ENCODE measurements at regions not wholly inside any gene's neighbourhood (a gene's known extent, or its start where the extent isn't known, plus 50 kb on each side); places are given as distances from the start of the nearest gene placed in this dataset.
A peak's percentile ranks its signal among the peaks of the same experiment; 100 is the strongest.

DNA sequence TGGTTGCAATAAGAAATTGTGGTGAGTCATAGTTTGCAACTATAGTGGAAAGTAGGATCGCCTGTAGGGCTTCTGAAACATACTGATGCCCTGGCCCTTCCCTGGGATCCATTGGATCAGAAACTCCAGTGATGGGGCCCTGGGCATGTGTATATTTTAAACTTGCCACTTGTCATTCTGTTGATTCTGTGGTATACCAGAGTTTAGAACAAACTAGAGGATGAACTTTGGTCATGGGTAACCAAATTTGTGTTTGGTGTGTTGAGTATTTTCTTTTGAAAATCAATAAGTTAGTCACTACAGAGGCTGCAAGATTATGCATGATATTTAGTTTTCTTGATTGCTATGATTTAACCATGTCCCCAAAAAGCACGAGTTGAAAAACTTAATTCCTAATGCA lies 142.2 kb downstream of the SLC15A5 start (continued):
- TF ChIP-seq POLR2AphosphoS5 (IDR thresholded peaks at IDR 0.05; ENCODE audit: low read depth) (no peak), ZNF114 (CRISPR knock-in tag; IDR thresholded peaks at IDR 0.05) (no peak), NANOG (IDR thresholded peaks at IDR 0.05; ENCODE audit: borderline replicate concordance) (no peak), ZNF331 (CRISPR knock-in tag; IDR thresholded peaks at IDR 0.05; ENCODE audit: low read depth) (no peak)
- TF ChIP-seq, protein P1, sequence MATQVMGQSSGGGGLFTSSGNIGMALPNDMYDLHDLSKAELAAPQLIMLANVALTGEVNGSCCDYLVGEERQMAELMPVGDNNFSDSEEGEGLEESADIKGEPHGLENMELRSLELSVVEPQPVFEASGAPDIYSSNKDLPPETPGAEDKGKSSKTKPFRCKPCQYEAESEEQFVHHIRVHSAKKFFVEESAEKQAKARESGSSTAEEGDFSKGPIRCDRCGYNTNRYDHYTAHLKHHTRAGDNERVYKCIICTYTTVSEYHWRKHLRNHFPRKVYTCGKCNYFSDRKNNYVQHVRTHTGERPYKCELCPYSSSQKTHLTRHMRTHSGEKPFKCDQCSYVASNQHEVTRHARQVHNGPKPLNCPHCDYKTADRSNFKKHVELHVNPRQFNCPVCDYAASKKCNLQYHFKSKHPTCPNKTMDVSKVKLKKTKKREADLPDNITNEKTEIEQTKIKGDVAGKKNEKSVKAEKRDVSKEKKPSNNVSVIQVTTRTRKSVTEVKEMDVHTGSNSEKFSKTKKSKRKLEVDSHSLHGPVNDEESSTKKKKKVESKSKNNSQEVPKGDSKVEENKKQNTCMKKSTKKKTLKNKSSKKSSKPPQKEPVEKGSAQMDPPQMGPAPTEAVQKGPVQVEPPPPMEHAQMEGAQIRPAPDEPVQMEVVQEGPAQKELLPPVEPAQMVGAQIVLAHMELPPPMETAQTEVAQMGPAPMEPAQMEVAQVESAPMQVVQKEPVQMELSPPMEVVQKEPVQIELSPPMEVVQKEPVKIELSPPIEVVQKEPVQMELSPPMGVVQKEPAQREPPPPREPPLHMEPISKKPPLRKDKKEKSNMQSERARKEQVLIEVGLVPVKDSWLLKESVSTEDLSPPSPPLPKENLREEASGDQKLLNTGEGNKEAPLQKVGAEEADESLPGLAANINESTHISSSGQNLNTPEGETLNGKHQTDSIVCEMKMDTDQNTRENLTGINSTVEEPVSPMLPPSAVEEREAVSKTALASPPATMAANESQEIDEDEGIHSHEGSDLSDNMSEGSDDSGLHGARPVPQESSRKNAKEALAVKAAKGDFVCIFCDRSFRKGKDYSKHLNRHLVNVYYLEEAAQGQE (IDR thresholded peaks at IDR 0.05; ENCODE audit: unreplicated experiment) = no peak

DNA sequence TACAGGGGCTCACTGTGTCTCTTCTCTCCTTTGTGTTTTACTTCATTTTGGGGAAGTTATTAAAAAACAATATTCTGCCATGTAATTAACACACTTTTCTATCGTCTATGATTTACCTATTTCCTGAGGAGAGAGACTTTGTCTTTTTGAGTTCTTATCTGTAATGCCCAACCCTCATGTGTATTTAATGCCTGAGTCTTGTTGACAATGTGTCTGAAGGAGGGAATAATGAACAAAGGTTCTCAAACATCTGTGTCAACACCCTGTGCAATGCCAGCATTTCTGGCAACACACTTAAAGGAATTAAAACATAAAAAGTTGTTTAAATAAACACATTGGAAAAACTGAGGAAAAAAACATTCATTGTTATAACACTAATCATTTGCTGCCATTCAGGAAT lies 147.1 kb downstream of the SLC15A5 start:
- no peak for TF ChIP-seq NANOG (IDR thresholded peaks at IDR 0.05; ENCODE audit: borderline replicate concordance)
- TF ChIP-seq JUNB (IDR thresholded peaks at IDR 0.05; ENCODE audit: unreplicated experiment) = no peak
- TF ChIP-seq, protein P2, sequence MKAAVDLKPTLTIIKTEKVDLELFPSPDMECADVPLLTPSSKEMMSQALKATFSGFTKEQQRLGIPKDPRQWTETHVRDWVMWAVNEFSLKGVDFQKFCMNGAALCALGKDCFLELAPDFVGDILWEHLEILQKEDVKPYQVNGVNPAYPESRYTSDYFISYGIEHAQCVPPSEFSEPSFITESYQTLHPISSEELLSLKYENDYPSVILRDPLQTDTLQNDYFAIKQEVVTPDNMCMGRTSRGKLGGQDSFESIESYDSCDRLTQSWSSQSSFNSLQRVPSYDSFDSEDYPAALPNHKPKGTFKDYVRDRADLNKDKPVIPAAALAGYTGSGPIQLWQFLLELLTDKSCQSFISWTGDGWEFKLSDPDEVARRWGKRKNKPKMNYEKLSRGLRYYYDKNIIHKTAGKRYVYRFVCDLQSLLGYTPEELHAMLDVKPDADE (IDR thresholded peaks at IDR 0.05) = no peak
- TF ChIP-seq ZNF114 (CRISPR knock-in tag; IDR thresholded peaks at IDR 0.05) = no peak
- Mint-ChIP-seq H3K9me3 (peaks cover 13% of the 10 kb centered on the region; the same call in 2 of the 3 replicates), H3K4me1 (no peaks in the 10 kb centered on the region), H3K27ac (no peak overlapping the region), H3K36me3 (ENCODE audit: low read depth) (peaks cover 5% of the 10 kb centered on the region), H3K27me3 (ENCODE audit: insufficient read depth, low read depth, poor library complexity) (no peaks in the 10 kb centered on the region), H3K4me3 (no peak overlapping the region)
- Histone ChIP-seq H3K4me2 (no peak overlapping the region), H4K20me1 (replicated peaks; ENCODE audit: insufficient read depth) (no peaks in the 10 kb centered on the region), H3K27me3 (ENCODE audit: insufficient read depth) (no peaks in the 10 kb centered on the region), H3K36me3 (ENCODE audit: insufficient read depth) (no peaks in the 10 kb centered on the region; the same call in 1 of the 2 replicates), H3K4me3 (no peak overlapping the region), H2AFZ (no peak overlapping the region), H3F3A (replicated peaks; ENCODE audit: low read depth) (no peaks in the 10 kb centered on the region), H3K9me2 (ENCODE audit: insufficient read depth) (peaks cover 17% of the 10 kb centered on the region), H3K27ac (ENCODE audit: low read depth) (no peak overlapping the region), H3K4me1 (ENCODE audit: insufficient read depth) (no peaks in the 10 kb centered on the region), H3K79me2 (replicated peaks; ENCODE audit: insufficient read depth) (no peaks in the 10 kb centered on the region)
- DNase-seq (ENCODE audit: low spot score) = no peak
- no peak for ATAC-seq

DNA sequence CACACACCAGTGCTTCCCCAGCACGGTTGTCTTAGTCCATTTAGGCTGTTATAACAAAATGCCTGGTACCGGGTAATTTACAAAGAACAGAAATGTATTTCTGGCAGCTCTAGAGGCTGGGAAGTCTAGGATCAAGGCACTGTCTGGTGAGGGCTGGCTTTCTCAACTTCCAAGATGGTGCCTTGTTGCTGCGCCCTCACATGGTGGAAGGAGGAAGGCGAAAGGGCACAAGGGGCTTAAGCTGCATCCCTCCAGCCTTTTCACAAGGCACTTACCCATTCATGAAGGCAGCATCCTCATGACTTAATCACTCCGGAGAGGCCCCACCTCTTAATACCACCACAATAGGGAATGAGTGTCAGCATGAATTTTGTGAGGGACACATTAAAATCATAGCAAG lies 155.5 kb downstream of the SLC15A5 start:
- Histone ChIP-seq H3K27ac (ENCODE audit: low read depth) (no peak overlapping the region), H3K27me3 (ENCODE audit: insufficient read depth) (no peaks in the 10 kb centered on the region), H3K36me3 (ENCODE audit: insufficient read depth) (no peaks in the 10 kb centered on the region), H2AFZ (peak overlapping the region; percentile 89; the same call in 1 of the 2 replicates), H3K4me2 (no peak overlapping the region), H3K79me2 (replicated peaks; ENCODE audit: insufficient read depth) (no peaks in the 10 kb centered on the region), H4K20me1 (replicated peaks; ENCODE audit: insufficient read depth) (no peaks in the 10 kb centered on the region), H3K9me2 (ENCODE audit: insufficient read depth) (peaks cover 3% of the 10 kb centered on the region; the same call in 1 of the 2 replicates), H3K4me1 (ENCODE audit: insufficient read depth) (no peaks in the 10 kb centered on the region), H3F3A (replicated peaks; ENCODE audit: low read depth) (no peaks in the 10 kb centered on the region), H3K4me3 (no peak overlapping the region)
- DNase-seq (ENCODE audit: low spot score) (peak; percentile 79), ATAC-seq (peak; percentile 90)
- H3K27me3 Mint-ChIP-seq (ENCODE audit: insufficient read depth, low read depth, poor library complexity) = peaks cover 3% of the 10 kb centered on the region
- H3K27ac Mint-ChIP-seq = no peak overlapping the region
- no peak for TF ChIP-seq ZNF331 (CRISPR knock-in tag; IDR thresholded peaks at IDR 0.05; ENCODE audit: low read depth)
- TF ChIP-seq ZNF114 (CRISPR knock-in tag; IDR thresholded peaks at IDR 0.05) = no peak
- TF ChIP-seq, protein P3, sequence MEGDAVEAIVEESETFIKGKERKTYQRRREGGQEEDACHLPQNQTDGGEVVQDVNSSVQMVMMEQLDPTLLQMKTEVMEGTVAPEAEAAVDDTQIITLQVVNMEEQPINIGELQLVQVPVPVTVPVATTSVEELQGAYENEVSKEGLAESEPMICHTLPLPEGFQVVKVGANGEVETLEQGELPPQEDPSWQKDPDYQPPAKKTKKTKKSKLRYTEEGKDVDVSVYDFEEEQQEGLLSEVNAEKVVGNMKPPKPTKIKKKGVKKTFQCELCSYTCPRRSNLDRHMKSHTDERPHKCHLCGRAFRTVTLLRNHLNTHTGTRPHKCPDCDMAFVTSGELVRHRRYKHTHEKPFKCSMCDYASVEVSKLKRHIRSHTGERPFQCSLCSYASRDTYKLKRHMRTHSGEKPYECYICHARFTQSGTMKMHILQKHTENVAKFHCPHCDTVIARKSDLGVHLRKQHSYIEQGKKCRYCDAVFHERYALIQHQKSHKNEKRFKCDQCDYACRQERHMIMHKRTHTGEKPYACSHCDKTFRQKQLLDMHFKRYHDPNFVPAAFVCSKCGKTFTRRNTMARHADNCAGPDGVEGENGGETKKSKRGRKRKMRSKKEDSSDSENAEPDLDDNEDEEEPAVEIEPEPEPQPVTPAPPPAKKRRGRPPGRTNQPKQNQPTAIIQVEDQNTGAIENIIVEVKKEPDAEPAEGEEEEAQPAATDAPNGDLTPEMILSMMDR (conservative IDR thresholded peaks at IDR 0.05; ENCODE audit: low read depth in 2 of 2) = peak; percentile 62 to 80
- no peak for TF ChIP-seq EZH2phosphoT487 (IDR thresholded peaks at IDR 0.05; ENCODE audit: unreplicated experiment)
- peaks cover 12% of the 10 kb centered on the region; the same call in 2 of the 3 replicates for H3K4me1 Mint-ChIP-seq
- H3K4me3 Mint-ChIP-seq = no peak overlapping the region
- no peaks in the 10 kb centered on the region for H3K9me3 Mint-ChIP-seq
- H3K36me3 Mint-ChIP-seq (ENCODE audit: low read depth) = no peaks in the 10 kb centered on the region

Measured in GM23338 (cell line).